ENCODE measurements at regions not wholly inside any gene's neighbourhood (a gene's known extent, or its start where the extent isn't known, plus 50 kb on each side); places are given as distances from the start of the nearest gene placed in this dataset.

DNA sequence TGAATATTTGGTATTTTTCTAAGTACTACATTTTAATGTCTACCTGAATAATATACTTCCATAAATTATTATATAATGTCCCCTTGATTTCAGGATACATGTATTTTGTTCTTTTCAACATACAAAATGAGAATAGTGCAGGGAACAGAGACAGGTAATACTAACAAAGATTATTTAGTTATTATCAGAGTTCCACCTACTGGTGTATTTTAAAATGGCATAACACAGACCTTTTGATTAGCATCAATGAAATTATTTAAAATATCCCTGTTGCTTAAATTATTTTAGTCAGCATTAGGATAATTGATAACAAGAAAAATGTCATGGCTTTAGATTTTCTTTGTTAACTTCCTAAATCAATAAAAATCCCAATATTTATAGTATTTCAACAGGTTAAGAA lies 184.0 kb downstream of the PRDM13 start:
- no peak overlapping the region for H3K27ac ChIP-seq
- DNase-seq, result no peak
- no peaks in the 10 kb centered on the region for H3K27me3 ChIP-seq
- no peaks in the 10 kb centered on the region for H3K4me1 ChIP-seq (ENCODE audit: insufficient read depth)
- intact Hi-C loops (cut with DNase I), result no loop called here
- no peak overlapping the region for H3K4me3 ChIP-seq
- TF ChIP-seq CTCF (IDR thresholded peaks at IDR 0.05), result no peak
- no peak for TF ChIP-seq POLR2A (IDR thresholded peaks at IDR 0.05)
- no peak for TF ChIP-seq EP300 (IDR thresholded peaks at IDR 0.05)
- no peaks in the 10 kb centered on the region for H3K9me3 ChIP-seq
- H3K36me3 ChIP-seq, result no peaks in the 10 kb centered on the region

GRCh38 chr6:99801805-99802204 lies 192.2 kb downstream of the MCHR2 start:
- H3K27me3 ChIP-seq, result no peaks in the 10 kb centered on the region
- TF ChIP-seq EP300 (IDR thresholded peaks at IDR 0.05), result no peak
- no peak for TF ChIP-seq POLR2A (IDR thresholded peaks at IDR 0.05)
- no peak for TF ChIP-seq CTCF (IDR thresholded peaks at IDR 0.05)
- intact Hi-C loops (cut with DNase I), result no loop called here
- H3K4me3 ChIP-seq, result no peak overlapping the region
- 71 to 81% (median 72%) methylated on average over 1 of the region's 1 CpG for whole genome bisulfite sequencing, 3 donors
- no peaks in the 10 kb centered on the region for H3K9me3 ChIP-seq
- H3K4me1 ChIP-seq (ENCODE audit: insufficient read depth), result no peaks in the 10 kb centered on the region
- H3K27ac ChIP-seq, result no peak overlapping the region
- no peaks in the 10 kb centered on the region for H3K36me3 ChIP-seq
- no peak for DNase-seq

- no peak for TF ChIP-seq CTCF (IDR thresholded peaks at IDR 0.05)
- TF ChIP-seq EP300 (IDR thresholded peaks at IDR 0.05), result no peak
- no peak for TF ChIP-seq POLR2A (IDR thresholded peaks at IDR 0.05)
- Histone ChIP-seq H3K9me3 (no peaks in the 10 kb centered on the region), H3K4me3 (no peak overlapping the region), H3K36me3 (no peaks in the 10 kb centered on the region), H3K27ac (no peak overlapping the region), H3K4me1 (ENCODE audit: insufficient read depth) (no peaks in the 10 kb centered on the region), H3K27me3 (no peaks in the 10 kb centered on the region)
- DNase-seq, result no peak
- WGBS, 3 donors, result 34 to 38% (median 35%) methylated on average over 10 of the region's 10 CpGs
- intact Hi-C loops (cut with DNase I), result no loop called here
Measured at GRCh38 chr6:99802396-99803031, 191.5 kb downstream of the MCHR2 start.

DNA sequence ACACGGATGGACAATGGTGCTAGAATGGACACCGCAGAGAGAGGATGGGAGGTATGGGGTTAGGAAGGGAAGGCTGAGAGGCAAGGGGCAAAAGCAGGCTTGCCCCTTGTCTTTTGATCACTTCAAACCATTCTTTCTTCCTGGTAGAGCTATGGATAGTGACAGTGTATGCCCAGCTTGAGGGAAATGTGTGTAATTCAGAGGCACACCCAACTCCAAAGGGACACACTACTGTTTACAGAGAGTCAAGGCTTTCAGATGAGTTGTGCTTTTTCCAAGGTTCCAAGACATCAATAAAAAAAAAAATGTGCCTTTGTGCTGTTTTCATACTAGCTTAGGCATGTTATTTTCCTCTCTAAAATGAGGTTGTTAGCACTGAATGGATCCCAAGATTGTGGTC lies 185.0 kb downstream of the MCHR2 start:
- Histone ChIP-seq H3K36me3 (no peaks in the 10 kb centered on the region), H3K4me1 (ENCODE audit: insufficient read depth) (no peaks in the 10 kb centered on the region), H3K9me3 (no peaks in the 10 kb centered on the region), H3K27me3 (no peaks in the 10 kb centered on the region), H3K4me3 (no peak overlapping the region), H3K27ac (no peak overlapping the region)
- intact Hi-C loops (cut with DNase I), result no loop called here
- WGBS, 3 donors, result 68 to 80% (median 69%) methylated on average over 2 of the region's 2 CpGs
- TF ChIP-seq CTCF (IDR thresholded peaks at IDR 0.05) (no peak), EP300 (IDR thresholded peaks at IDR 0.05) (no peak), POLR2A (IDR thresholded peaks at IDR 0.05) (no peak)
- no peak for DNase-seq

Measured in ovary (tissue), 7 donors.